OCI-LY7 (cell line): ENCODE measurements at regions not wholly inside any gene's neighbourhood (a gene's known extent, or its start where the extent isn't known, plus 50 kb on each side); places are given as distances from the start of the nearest gene placed in this dataset.

Source experiments
- BruUV-seq: library from RNA; stranded (reverse); fragments of 400-500 nt; replicated peaks from 2 replicates; lab custom pipeline; 2021; lab: Mats Ljungman, UMichigan
- CTCF ChIA-PET: fragments of 300-600 bp; sonication (Branson Sonifier 250); formaldehyde crosslinking; loops from one replicate; lab custom pipeline; 2022; ENCODE audit warnings: antibody characterized with exemption; ENCODE audit not compliant: unreplicated experiment; lab: Charles Lee
- POLR2A ChIA-PET: fragments of 300-600 bp; sonication (Branson Sonifier 250); formaldehyde crosslinking; loops from one replicate; lab custom pipeline; 2022; ENCODE audit warnings: antibody characterized with exemption; lab: Charles Lee
- DNase-seq: peaks from one replicate; pipeline ENCODE4 v3.0.0-alpha.2; 2015; ENCODE audit warnings: low spot score
- H2AFZ ChIP-seq: fragments of 200-600 bp; sonication (generic), shearing (Covaris generic); 2 replicates; pipeline ENCODE4 v1.6.1; 2014; ENCODE audit warnings: mild to moderate bottlenecking, antibody characterized with exemption, low read length, moderate library complexity
- H3K27ac ChIP-seq: fragments of 200-600 bp; sonication (generic); 2 replicates; pipeline ENCODE4 v1.5.1; 2014; ENCODE audit warnings: mixed run types, low read depth, mild to moderate bottlenecking, moderate library complexity, low read length, inconsistent platforms; ENCODE audit not compliant: poor library complexity, severe bottlenecking
- H3K36me3 ChIP-seq: fragments of 200-600 bp; sonication (generic); 2 replicates; pipeline ENCODE4 v1.6.1; 2014; ENCODE audit warnings: mild to moderate bottlenecking, antibody characterized with exemption, low read length, moderate library complexity, mixed read lengths; ENCODE audit not compliant: insufficient read depth
- H3K4me1 ChIP-seq: fragments of 200-600 bp; sonication (generic); 2 replicates; pipeline ENCODE4 v1.5.1; 2014; ENCODE audit warnings: mild to moderate bottlenecking, low read length; ENCODE audit not compliant: insufficient read depth, poor library complexity, severe bottlenecking
- H3K4me2 ChIP-seq: fragments of 200-600 bp; sonication (generic); 2 replicates; pipeline ENCODE4 v1.6.1; 2014; ENCODE audit warnings: mild to moderate bottlenecking, low read length
- H3K4me3 ChIP-seq: fragments of 200-600 bp; sonication (generic); 2 replicates; pipeline ENCODE4 v1.5.1; 2014; ENCODE audit warnings: mild to moderate bottlenecking, low read depth, low read length; ENCODE audit not compliant: poor library complexity, severe bottlenecking
- H3K79me2 ChIP-seq: fragments of 200-600 bp; sonication (generic); 2 replicates; pipeline ENCODE4 v1.6.1; 2016; ENCODE audit warnings: low read depth, mild to moderate bottlenecking, low read length, moderate library complexity, mixed read lengths; ENCODE audit not compliant: insufficient read depth
- H3K9me2 ChIP-seq: fragments of 200-600 bp; sonication (generic); 2 replicates; pipeline ENCODE4 v1.6.1; 2016; ENCODE audit warnings: mild to moderate bottlenecking, low read length, mixed read lengths; ENCODE audit not compliant: insufficient read depth
- H3K9me3 ChIP-seq: fragments of 200-600 bp; sonication (generic); 2 replicates; pipeline ENCODE4 v1.6.1; 2014; ENCODE audit warnings: mild to moderate bottlenecking, mixed run types, low read length, mixed read lengths
- H4K20me1 ChIP-seq: fragments of 200-600 bp; sonication (generic); 2 replicates; pipeline ENCODE4 v1.6.1; 2014; ENCODE audit warnings: mild to moderate bottlenecking, antibody characterized with exemption, low read length, moderate library complexity, mixed read lengths; ENCODE audit not compliant: insufficient read depth
- CTCF ChIP-seq: fragments of 200-600 bp; sonication (generic); conservative IDR thresholded peaks from 2 replicates; pipeline ENCODE4 v1.5.1; 2014; ENCODE audit warnings: mild to moderate bottlenecking, antibody characterized with exemption, low read length, moderate library complexity, mixed read lengths
- EZH2phosphoT487 ChIP-seq: fragments of 200-600 bp; sonication (generic); IDR thresholded peaks from 2 replicates; pipeline ENCODE4 v1.6.1; 2018; ENCODE audit warnings: low read depth, borderline replicate concordance, mild to moderate bottlenecking, mixed run types, antibody characterized with exemption, low read length, moderate library complexity, mixed read lengths
- intact Hi-C: fragments of 100-400 bp; cut with micrococcal nuclease; formaldehyde crosslinking; loops from one replicate; pipeline ENCODE4 v1.10.0; 2022; ENCODE audit not compliant: unreplicated experiment

- H3K36me3 ChIP-seq: no peaks in the 10 kb centered on the region
- H3K4me2 ChIP-seq: no peak overlapping the region
- H4K20me1 ChIP-seq: no peaks in the 10 kb centered on the region
- H3K4me3 ChIP-seq: no peak overlapping the region
- H3K9me3 ChIP-seq: no peaks in the 10 kb centered on the region
- no peaks in the 10 kb centered on the region for H3K9me2 ChIP-seq
- H3K4me1 ChIP-seq: no peaks in the 10 kb centered on the region
- intact Hi-C loops: no loop called here
- ChIA-PET CTCF (no interaction called here), POLR2A (no interaction called here)
- no peak for DNase-seq
- TF ChIP-seq CTCF (no peak), EZH2phosphoT487 (no peak)
- H3K79me2 ChIP-seq: no peaks in the 10 kb centered on the region
- no peak overlapping the region for H3K27ac ChIP-seq
- no peak overlapping the region for H2AFZ ChIP-seq
- no TSS peak for BruUV-seq
Observed at GRCh38 chr9:118183576-118183975, 479.4 kb downstream of the TLR4 start.

- Histone ChIP-seq H3K4me1 (no peaks in the 10 kb centered on the region), H2AFZ (no peak overlapping the region), H3K79me2 (no peaks in the 10 kb centered on the region), H3K36me3 (no peaks in the 10 kb centered on the region), H3K27ac (no peak overlapping the region), H3K9me2 (no peaks in the 10 kb centered on the region), H4K20me1 (no peaks in the 10 kb centered on the region), H3K9me3 (no peaks in the 10 kb centered on the region), H3K4me3 (no peak overlapping the region), H3K4me2 (no peak overlapping the region)
- POLR2A ChIA-PET: no interaction called here
- TF ChIP-seq EZH2phosphoT487 (no peak), CTCF (no peak)
- CTCF ChIA-PET: no interaction called here
- DNase-seq: no peak
- intact Hi-C loops: no loop called here
- no TSS peak for BruUV-seq
Observed at GRCh38 chr9:118187408-118187807, 483.2 kb downstream of the TLR4 start.

- Histone ChIP-seq H4K20me1 (no peaks in the 10 kb centered on the region), H3K36me3 (no peaks in the 10 kb centered on the region), H3K9me3 (no peaks in the 10 kb centered on the region), H3K4me2 (no peak overlapping the region), H3K4me3 (no peak overlapping the region), H3K9me2 (no peaks in the 10 kb centered on the region), H3K27ac (no peak overlapping the region), H2AFZ (no peak overlapping the region), H3K79me2 (no peaks in the 10 kb centered on the region), H3K4me1 (no peaks in the 10 kb centered on the region)
- POLR2A ChIA-PET: no interaction called here
- CTCF ChIA-PET: no interaction called here
- no peak for TF ChIP-seq CTCF
- no TSS peak for BruUV-seq
- no peak for DNase-seq
- intact Hi-C loops: no loop called here
Observed at GRCh38 chr9:118189615-118190014, 485.4 kb downstream of the TLR4 start.
